Endothelial cell (in vitro differentiated cells): ENCODE measurements at regions not wholly inside any gene's neighbourhood (a gene's known extent, or its start where the extent isn't known, plus 50 kb on each side); places are given as distances from the start of the nearest gene placed in this dataset.

ENCODE experiments used
- DNase-seq: peaks from one replicate; pipeline ENCODE4 v3.0.0; 2021; ENCODE audit warnings: low spot score
- H3K27ac Mint-ChIP-seq: one replicate; pipeline ENCODE4 v1.8.0; 2021; ENCODE audit warnings: mixed read lengths, inconsistent platforms; ENCODE audit not compliant: unreplicated experiment
- H3K27me3 Mint-ChIP-seq: one replicate; pipeline ENCODE4 v1.8.0; 2021; ENCODE audit warnings: mild to moderate bottlenecking, moderate library complexity, mixed read lengths, inconsistent platforms; ENCODE audit not compliant: unreplicated experiment
- H3K36me3 Mint-ChIP-seq: one replicate; pipeline ENCODE4 v1.8.0; 2021; ENCODE audit warnings: mild to moderate bottlenecking, low read depth, mixed read lengths, inconsistent platforms; ENCODE audit not compliant: unreplicated experiment
- H3K4me1 Mint-ChIP-seq: one replicate; pipeline ENCODE4 v1.8.0; 2021; ENCODE audit warnings: mild to moderate bottlenecking, mixed read lengths, inconsistent platforms; ENCODE audit not compliant: unreplicated experiment
- H3K4me3 Mint-ChIP-seq: one replicate; pipeline ENCODE4 v1.8.0; 2021; ENCODE audit warnings: mild to moderate bottlenecking, mixed read lengths, inconsistent platforms; ENCODE audit not compliant: unreplicated experiment
- H3K9me3 Mint-ChIP-seq: one replicate; pipeline ENCODE4 v1.8.0; 2021; ENCODE audit warnings: mixed read lengths, inconsistent platforms; ENCODE audit not compliant: unreplicated experiment
- TF ChIP-seq, protein P1 (sequence below): fragments of 200-600 bp; sonication (generic); IDR thresholded peaks from one replicate; pipeline ENCODE4 v1.5.0; 2021; ENCODE audit warnings: antibody characterized with exemption; ENCODE audit not compliant: unreplicated experiment

DNA sequence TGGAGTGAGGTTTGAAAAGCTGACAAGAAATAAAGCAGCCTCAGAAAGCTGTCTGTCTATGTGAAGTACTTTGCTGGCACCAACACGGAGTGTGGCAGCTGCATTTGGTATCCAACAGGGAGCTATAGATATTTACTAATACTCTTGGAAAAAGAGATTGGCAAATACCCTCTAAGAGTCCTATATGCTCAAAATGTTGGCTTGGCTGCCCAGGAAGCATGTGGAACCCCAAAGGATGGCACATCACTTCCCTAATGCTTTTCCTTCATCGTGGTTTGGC is 398.3 kb downstream of the TLE4 start:
- Mint-ChIP-seq H3K4me1 (peaks cover 2% of the 10 kb centered on the region), H3K36me3 (no peaks in the 10 kb centered on the region), H3K4me3 (no peak overlapping the region), H3K27me3 (no peaks in the 10 kb centered on the region), H3K9me3 (no peaks in the 10 kb centered on the region), H3K27ac (no peak overlapping the region)
- TF ChIP-seq, protein P1, sequence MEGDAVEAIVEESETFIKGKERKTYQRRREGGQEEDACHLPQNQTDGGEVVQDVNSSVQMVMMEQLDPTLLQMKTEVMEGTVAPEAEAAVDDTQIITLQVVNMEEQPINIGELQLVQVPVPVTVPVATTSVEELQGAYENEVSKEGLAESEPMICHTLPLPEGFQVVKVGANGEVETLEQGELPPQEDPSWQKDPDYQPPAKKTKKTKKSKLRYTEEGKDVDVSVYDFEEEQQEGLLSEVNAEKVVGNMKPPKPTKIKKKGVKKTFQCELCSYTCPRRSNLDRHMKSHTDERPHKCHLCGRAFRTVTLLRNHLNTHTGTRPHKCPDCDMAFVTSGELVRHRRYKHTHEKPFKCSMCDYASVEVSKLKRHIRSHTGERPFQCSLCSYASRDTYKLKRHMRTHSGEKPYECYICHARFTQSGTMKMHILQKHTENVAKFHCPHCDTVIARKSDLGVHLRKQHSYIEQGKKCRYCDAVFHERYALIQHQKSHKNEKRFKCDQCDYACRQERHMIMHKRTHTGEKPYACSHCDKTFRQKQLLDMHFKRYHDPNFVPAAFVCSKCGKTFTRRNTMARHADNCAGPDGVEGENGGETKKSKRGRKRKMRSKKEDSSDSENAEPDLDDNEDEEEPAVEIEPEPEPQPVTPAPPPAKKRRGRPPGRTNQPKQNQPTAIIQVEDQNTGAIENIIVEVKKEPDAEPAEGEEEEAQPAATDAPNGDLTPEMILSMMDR: no peak
- no peak for DNase-seq

DNA sequence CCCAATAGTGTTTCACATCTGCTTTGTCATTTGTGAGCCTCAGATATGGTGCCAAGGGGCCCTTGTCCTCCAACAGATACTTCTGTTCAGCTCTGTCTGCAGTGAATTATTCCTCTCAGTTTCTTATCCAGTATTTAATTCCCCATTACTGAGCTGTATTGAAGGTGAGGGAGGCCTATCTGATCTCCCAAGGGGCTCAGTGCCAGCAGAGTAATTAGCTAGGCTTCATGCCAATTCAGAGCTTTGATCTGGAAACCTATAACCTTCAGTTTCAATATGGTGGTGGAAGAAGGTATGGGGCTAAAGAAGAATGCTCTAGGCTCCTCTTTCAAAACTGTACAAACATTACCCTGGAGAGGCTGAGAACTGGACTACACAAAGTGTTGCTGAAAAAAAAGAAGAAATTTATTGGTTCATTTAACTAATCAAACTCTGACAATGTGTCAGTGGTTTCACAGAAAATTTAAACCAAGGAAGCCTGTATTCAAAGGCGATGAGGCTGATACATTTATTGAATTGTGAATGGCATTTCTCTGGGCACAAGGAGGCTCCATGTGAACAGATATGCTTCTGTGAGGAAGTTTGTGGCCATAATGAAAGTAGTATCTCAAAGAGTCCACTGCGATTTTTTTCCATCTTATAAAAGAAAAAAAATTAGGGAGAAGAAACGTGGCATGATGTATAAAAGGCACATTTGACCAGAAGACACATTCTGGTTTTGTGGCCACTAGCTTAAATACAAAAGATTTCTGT is 397.8 kb downstream of the TLE4 start:
- no peaks in the 10 kb centered on the region for H3K27me3 Mint-ChIP-seq
- no peak overlapping the region for H3K4me3 Mint-ChIP-seq
- TF ChIP-seq, protein P1: no peak
- no peaks in the 10 kb centered on the region for H3K9me3 Mint-ChIP-seq
- H3K27ac Mint-ChIP-seq: no peak overlapping the region
- no peaks in the 10 kb centered on the region for H3K36me3 Mint-ChIP-seq
- no peak for DNase-seq
- H3K4me1 Mint-ChIP-seq: no peaks in the 10 kb centered on the region

GRCh38 chr9:79968533-79968932 is 396.8 kb downstream of the TLE4 start:
- no peak for DNase-seq
- Mint-ChIP-seq H3K27me3 (no peaks in the 10 kb centered on the region), H3K4me1 (no peaks in the 10 kb centered on the region), H3K27ac (no peak overlapping the region), H3K36me3 (no peaks in the 10 kb centered on the region), H3K4me3 (no peak overlapping the region), H3K9me3 (no peaks in the 10 kb centered on the region)
- TF ChIP-seq, protein P1: no peak

DNA sequence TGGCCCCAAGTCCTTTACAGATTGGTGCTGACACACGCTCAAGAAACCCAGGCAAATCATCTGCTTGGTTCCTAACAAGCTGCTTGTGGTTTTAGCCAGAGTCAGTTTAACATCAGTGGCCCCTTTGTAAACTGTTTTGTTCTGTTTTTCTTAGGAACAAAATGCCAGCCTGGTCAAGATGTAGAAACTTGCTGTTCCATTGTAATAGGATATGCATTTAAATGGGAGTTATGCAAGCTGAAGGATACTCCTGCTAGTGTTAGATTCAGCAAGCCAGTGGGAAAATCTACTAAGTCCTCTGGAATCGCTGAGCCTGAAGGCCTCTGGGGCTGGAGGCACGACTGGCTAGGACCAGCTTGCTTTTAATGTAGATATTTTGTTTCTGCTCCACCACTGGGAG is 391.1 kb downstream of the TLE4 start:
- no peaks in the 10 kb centered on the region for H3K9me3 Mint-ChIP-seq
- TF ChIP-seq, protein P1: no peak
- H3K36me3 Mint-ChIP-seq: no peaks in the 10 kb centered on the region
- no peak overlapping the region for H3K27ac Mint-ChIP-seq
- H3K27me3 Mint-ChIP-seq: no peaks in the 10 kb centered on the region
- no peaks in the 10 kb centered on the region for H3K4me1 Mint-ChIP-seq
- no peak for DNase-seq
- H3K4me3 Mint-ChIP-seq: no peak overlapping the region

DNA sequence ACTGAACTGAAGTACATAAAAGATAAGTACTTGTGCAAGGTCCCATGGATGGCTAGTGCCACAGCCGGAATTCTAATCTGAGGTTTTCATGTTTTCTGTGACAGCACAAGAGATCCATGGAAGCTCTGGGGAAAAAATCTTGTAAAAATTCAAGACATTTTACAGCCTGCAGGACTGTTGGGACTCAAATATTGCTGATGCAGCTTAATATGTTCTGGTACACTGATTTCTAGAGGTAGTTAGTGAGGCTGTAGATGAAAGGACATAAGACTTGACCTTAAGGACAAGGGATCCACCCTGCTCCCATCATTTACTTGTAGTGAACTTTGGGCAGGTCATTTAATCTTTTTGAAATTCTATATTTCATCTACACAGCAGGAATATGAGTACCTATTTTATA is 390.4 kb downstream of the TLE4 start:
- Mint-ChIP-seq H3K27me3 (no peaks in the 10 kb centered on the region), H3K4me1 (no peaks in the 10 kb centered on the region), H3K27ac (no peak overlapping the region), H3K36me3 (no peaks in the 10 kb centered on the region), H3K4me3 (no peak overlapping the region), H3K9me3 (no peaks in the 10 kb centered on the region)
- TF ChIP-seq, protein P1: no peak
- no peak for DNase-seq
